Body of pancreas (tissue), 4 donors: ENCODE measurements at regions not wholly inside any gene's neighbourhood (a gene's known extent, or its start where the extent isn't known, plus 50 kb on each side); places are given as distances from the start of the nearest gene placed in this dataset.

Experiments
- ATAC-seq: fragments of 150-250 bp; one replicate; pipeline ENCODE4 v1.9.1; 2016
- DNase-seq, 4 donors: peaks; one replicate each; pipeline ENCODE4 v3.0.0-alpha.2; 2019
- H3K27ac ChIP-seq, 4 donors: fragments of 200-600 bp; sonication (generic); 1 replicate in 3 of 4; 2 replicates in 1 of 4; pipeline versions ENCODE4 v1.5.1 to v1.6.1; 2016 to 2019; ENCODE audit warnings: mild to moderate bottlenecking in 1 of 4, mixed read lengths in 1 of 4, moderate library complexity in 1 of 4
- H3K27me3 ChIP-seq, 2 donors: fragments of 200-600 bp; sonication (generic); one replicate each; pipeline ENCODE4 v1.6.0; 2016; ENCODE audit warnings: mild to moderate bottlenecking in 1 of 2
- H3K36me3 ChIP-seq, 2 donors: fragments of 200-600 bp; sonication (generic); replicated peaks in 1 of 2; 2 replicates each; pipeline ENCODE4 v1.5.1; 2016; ENCODE audit warnings: low read depth in 2 of 2; ENCODE audit not compliant: insufficient read depth in 1 of 2
- H3K4me1 ChIP-seq: fragments of 200-600 bp; sonication (generic); one replicate; pipeline ENCODE4 v1.6.0; 2016
- H3K4me3 ChIP-seq, 2 donors: fragments of 200-600 bp; sonication (generic); 1 replicate in 1 of 2; 2 replicates in 1 of 2; pipeline ENCODE4 v1.5.1; 2016 to 2019
- H3K9me3 ChIP-seq, 3 donors: fragments of 200-600 bp; sonication (generic); 1 replicate in 2 of 3; 2 replicates in 1 of 3; pipeline ENCODE4 v1.5.1; 2016
- CTCF ChIP-seq, 7 experiments: fragments of 450-650 bp in 4 of 7; fragments of 200-600 bp in 3 of 7; sonication (generic) in 3 of 7; IDR thresholded peaks; one replicate each; pipeline ENCODE4 v1.5.1; 2016 to 2019; ENCODE audit warnings: antibody characterized with exemption in 7 of 7
- POLR2A ChIP-seq, 3 donors: fragments of 450-650 bp; IDR thresholded peaks; one replicate each; pipeline ENCODE4 v1.6.1; 2016; ENCODE audit warnings: antibody characterized with exemption in 3 of 3, mild to moderate bottlenecking in 2 of 3
- WGBS, 2 donors: methylation state at CpG; one replicate each; pipeline ENCODE4 v1.1.5; 2017; 5-methylcytosine and 5-hydroxymethylcytosine counted together
- intact Hi-C: fragments of 100-400 bp; cut with DNase I; formaldehyde crosslinking; loops from one replicate; pipeline ENCODE4 v1.15.1; 2023

- intact Hi-C loops, result no loop called here
- ATAC-seq (no peak), DNase-seq (no peak)
- no peak for TF ChIP-seq CTCF (IDR thresholded peaks at IDR 0.05)
- TF ChIP-seq POLR2A (IDR thresholded peaks at IDR 0.05), result no peak
- no peaks in the 10 kb centered on the region for H3K27me3 ChIP-seq
- no peak overlapping the region for H3K27ac ChIP-seq
- no peaks in the 10 kb centered on the region for H3K4me1 ChIP-seq
- no peak overlapping the region for H3K4me3 ChIP-seq
- no peaks in the 10 kb centered on the region for H3K9me3 ChIP-seq
- WGBS, 2 donors, result 90 to 93% methylated on average over 15 of the region's 15 CpGs
- no peaks in the 10 kb centered on the region for H3K36me3 ChIP-seq
Measured at GRCh38 chr2:151186011-151186410, 75.7 kb downstream of the RBM43 start.

GRCh38 chr2:151182899-151183809, 78.5 kb downstream of the RBM43 start:
- no peaks in the 10 kb centered on the region for H3K27me3 ChIP-seq
- no peak overlapping the region for H3K4me3 ChIP-seq
- no peaks in the 10 kb centered on the region for H3K9me3 ChIP-seq
- H3K36me3 ChIP-seq, result no peaks in the 10 kb centered on the region
- TF ChIP-seq CTCF (IDR thresholded peaks at IDR 0.05) (no peak), POLR2A (IDR thresholded peaks at IDR 0.05) (no peak)
- intact Hi-C loops, result no loop called here
- no peak for ATAC-seq
- H3K27ac ChIP-seq, result no peak overlapping the region
- DNase-seq, result no peak
- H3K4me1 ChIP-seq, result no peaks in the 10 kb centered on the region
- 46 to 57% methylated on average over 7 of the region's 7 CpGs for WGBS, 2 donors

DNA sequence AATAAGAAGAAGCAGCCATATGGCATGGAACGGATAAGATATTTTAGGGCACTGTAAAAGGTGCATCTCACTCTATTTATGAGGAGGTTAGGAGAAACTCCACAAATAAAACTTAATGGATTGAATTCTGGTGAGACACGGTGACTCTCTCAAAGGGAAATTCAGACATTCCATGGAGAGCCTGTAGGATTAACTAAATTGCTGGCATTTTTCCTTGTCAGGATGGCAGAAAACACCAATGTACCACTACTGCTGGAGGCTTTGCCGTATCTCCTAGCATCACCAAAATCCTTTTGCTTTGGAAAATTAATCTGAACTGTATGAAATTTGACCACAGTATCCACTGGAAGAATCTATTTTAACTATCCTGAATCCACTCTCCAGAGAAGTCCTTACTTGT, 79.3 kb downstream of the RBM43 start:
- no peak overlapping the region for H3K27ac ChIP-seq
- ATAC-seq, result no peak
- TF ChIP-seq CTCF (IDR thresholded peaks at IDR 0.05) (no peak), POLR2A (IDR thresholded peaks at IDR 0.05) (no peak)
- DNase-seq, result no peak
- intact Hi-C loops, result no loop called here
- H3K4me3 ChIP-seq, result no peak overlapping the region
- H3K4me1 ChIP-seq, result no peaks in the 10 kb centered on the region
- H3K27me3 ChIP-seq, result no peaks in the 10 kb centered on the region
- WGBS, 2 donors, result 71 to 77% methylated on average over 3 of the region's 3 CpGs
- no peaks in the 10 kb centered on the region for H3K36me3 ChIP-seq
- no peaks in the 10 kb centered on the region for H3K9me3 ChIP-seq

DNA sequence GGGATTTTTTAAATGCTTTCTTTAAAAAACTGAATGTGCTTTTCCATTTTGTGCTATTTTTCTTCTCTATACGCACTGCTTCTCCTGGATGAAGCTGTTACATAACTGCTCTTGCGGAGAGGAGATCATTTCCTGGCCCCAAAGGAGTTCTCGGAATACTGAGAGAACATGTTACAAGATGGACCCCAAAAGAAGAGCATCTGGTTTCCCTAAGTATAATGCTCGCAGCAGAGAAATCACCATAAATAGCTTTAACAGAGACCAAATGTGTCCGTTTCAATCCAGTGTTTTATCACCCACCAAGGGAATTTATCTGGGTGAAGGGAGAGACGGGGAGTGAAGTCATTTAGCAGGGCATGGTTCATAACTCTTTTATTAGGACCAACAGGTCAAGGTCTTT, 80.1 kb downstream of the RBM43 start:
- Histone ChIP-seq H3K4me1 (no peaks in the 10 kb centered on the region), H3K9me3 (no peaks in the 10 kb centered on the region), H3K27ac (no peak overlapping the region), H3K36me3 (no peaks in the 10 kb centered on the region), H3K4me3 (no peak overlapping the region), H3K27me3 (no peaks in the 10 kb centered on the region)
- ATAC-seq (no peak), DNase-seq (no peak)
- intact Hi-C loops, result no loop called here
- 52 to 56% methylated on average over 6 of the region's 6 CpGs for WGBS, 2 donors
- TF ChIP-seq POLR2A (IDR thresholded peaks at IDR 0.05), result no peak
- TF ChIP-seq CTCF (IDR thresholded peaks at IDR 0.05), result no peak

GRCh38 chr2:151180123-151180522, 81.5 kb downstream of the RBM43 start:
- no peaks in the 10 kb centered on the region for H3K9me3 ChIP-seq
- ATAC-seq (no peak), DNase-seq (no peak)
- no peaks in the 10 kb centered on the region for H3K27me3 ChIP-seq
- TF ChIP-seq POLR2A (IDR thresholded peaks at IDR 0.05), result no peak
- no peak for TF ChIP-seq CTCF (IDR thresholded peaks at IDR 0.05)
- H3K4me3 ChIP-seq, result no peak overlapping the region
- no peaks in the 10 kb centered on the region for H3K4me1 ChIP-seq
- intact Hi-C loops, result no loop called here
- no peaks in the 10 kb centered on the region for H3K36me3 ChIP-seq
- WGBS, 2 donors, result 69% methylated on average over 3 of the region's 3 CpGs
- H3K27ac ChIP-seq, result no peak overlapping the region
